GM12801 (cell line): ENCODE measurements at regions not wholly inside any gene's neighbourhood (a gene's known extent, or its start where the extent isn't known, plus 50 kb on each side); places are given as distances from the start of the nearest gene placed in this dataset.

Source experiments
- CTCF ChIP-seq: IDR thresholded peaks from one replicate; pipeline ENCODE4 v1.5.1; 2011; ENCODE audit warnings: control low read depth; ENCODE audit not compliant: insufficient read length; ENCODE audit errors: extremely low read depth

- TF ChIP-seq CTCF, result no peak
Measured at GRCh38 chr15:36133742-36134141, 445.7 kb upstream of the CDIN1 start.

DNA sequence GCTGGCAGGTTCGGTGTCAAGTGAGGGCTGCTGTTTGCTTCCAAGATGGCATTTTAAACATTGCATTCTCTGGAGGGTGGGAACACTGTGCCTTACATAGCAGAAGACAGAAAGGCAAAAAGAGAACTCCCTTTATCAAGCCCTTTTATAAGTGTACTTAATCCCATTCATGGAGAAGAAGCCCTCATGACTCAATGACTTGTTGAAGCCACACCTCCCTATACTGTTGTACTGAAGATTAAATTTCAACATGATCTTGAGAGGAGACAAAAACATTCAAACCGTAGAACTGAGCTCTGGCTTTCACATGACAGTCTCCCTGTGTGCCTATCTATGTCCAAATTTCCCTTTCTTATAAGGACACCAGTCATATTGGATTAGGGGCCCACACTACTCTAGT, 443.4 kb upstream of the CDIN1 start:
- TF ChIP-seq CTCF, result no peak

GRCh38 chr15:36152936-36153335, 426.5 kb upstream of the CDIN1 start:
- TF ChIP-seq CTCF, result no peak

DNA sequence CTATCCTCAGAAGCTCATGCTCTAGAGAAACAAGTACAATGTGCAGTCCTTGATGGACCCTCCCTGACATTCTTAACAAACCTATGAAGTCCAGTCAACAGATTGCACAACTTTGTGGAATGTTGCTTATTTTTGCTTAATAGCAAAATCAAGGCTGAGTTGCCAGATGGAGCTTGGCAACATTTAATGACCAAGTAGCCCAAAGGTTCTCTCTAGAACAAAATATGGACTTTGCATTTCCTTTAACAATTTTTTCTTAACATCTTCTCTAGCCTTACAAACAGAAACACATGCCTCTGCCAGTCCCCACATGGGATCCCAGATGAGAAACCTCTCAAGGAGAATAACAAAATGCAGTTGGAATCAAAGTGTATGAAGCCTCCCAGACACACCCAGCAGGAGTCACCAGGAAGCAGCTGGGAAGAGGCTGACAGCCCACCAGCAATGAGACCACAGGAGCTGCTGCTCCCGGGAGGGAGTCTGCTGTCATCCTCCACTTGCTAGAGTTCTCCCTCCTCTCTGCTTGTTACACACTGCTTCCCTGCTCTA, 422.5 kb upstream of the CDIN1 start:
- TF ChIP-seq CTCF, result no peak

- TF ChIP-seq CTCF, result no peak
Measured at GRCh38 chr15:36160351-36160750, 419.1 kb upstream of the CDIN1 start.

- TF ChIP-seq CTCF, result no peak
Measured at GRCh38 chr15:36161108-36161507, 418.3 kb upstream of the CDIN1 start.

DNA sequence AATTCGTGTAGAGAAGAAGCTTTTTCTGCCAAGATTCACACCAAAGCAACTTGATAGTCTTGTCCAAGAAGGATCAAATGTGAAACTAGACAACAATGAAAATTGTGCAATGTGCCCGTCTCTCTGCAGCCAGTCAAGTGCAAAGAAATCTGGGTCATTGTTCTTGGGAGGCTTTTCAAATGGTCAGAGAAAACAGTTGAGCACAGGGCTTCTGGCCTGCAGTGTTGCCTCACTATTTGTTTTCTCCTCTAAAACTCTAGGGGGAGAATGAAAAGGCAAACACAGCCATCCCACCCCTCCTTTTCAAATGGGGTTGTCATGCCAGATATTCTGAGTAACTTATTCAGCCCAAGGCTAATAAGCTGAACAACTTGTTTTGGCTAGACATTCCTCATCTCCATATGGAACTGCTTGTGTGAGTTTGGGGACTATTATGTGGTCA, 417.6 kb upstream of the CDIN1 start:
- TF ChIP-seq CTCF, result no peak
